Kidney (tissue), 13 donors: ENCODE measurements at regions not wholly inside any gene's neighbourhood (a gene's known extent, or its start where the extent isn't known, plus 50 kb on each side); places are given as distances from the start of the nearest gene placed in this dataset.

ENCODE experiments used
- DNase-seq, 5 donors: peaks; one replicate each; pipeline ENCODE4 v3.0.0-alpha.2; 2013 to 2020
- FAIRE-seq: peaks from 2 replicates; lab custom pipeline; 2012; peaks lifted over from hg19 to GRCh38; lab: Jason Lieb, UNC
- H3K27ac ChIP-seq, 2 donors: one replicate each; pipeline ENCODE4 v1.7.0; 2013; ENCODE audit warnings: low read depth in 2 of 2, low read length in 2 of 2, inconsistent platforms in 1 of 2
- H3K27me3 ChIP-seq: one replicate; pipeline ENCODE4 v1.7.1; 2013; ENCODE audit warnings: low read length, inconsistent platforms; ENCODE audit not compliant: control insufficient read depth, insufficient read depth
- H3K36me3 ChIP-seq, 3 donors: one replicate each; pipeline versions ENCODE4 v1.7.0 to v1.7.1; 2013; ENCODE audit warnings: low read length in 3 of 3, control low read depth in 1 of 3, inconsistent platforms in 1 of 3; ENCODE audit not compliant: insufficient read depth in 3 of 3, control insufficient read depth in 2 of 3
- H3K4me1 ChIP-seq, 3 donors: one replicate each; pipeline versions ENCODE4 v1.7.0 to v1.7.1; 2013; ENCODE audit warnings: low read length in 3 of 3, inconsistent platforms in 1 of 3, low read depth in 1 of 3; ENCODE audit not compliant: control insufficient read depth in 2 of 3, insufficient read depth in 2 of 3
- H3K4me3 ChIP-seq, 3 donors: one replicate each; pipeline versions ENCODE4 v1.7.0 to v1.8.1; 2013; ENCODE audit warnings: low read length in 3 of 3, control low read depth in 1 of 3, inconsistent platforms in 1 of 3
- H3K9ac ChIP-seq, 3 donors: one replicate each; pipeline versions ENCODE4 v1.7.0 to v1.7.1; 2013; ENCODE audit warnings: low read length in 3 of 3, control low read depth in 1 of 3, inconsistent platforms in 1 of 3
- H3K9me3 ChIP-seq, 3 donors: one replicate each; pipeline versions ENCODE4 v1.7.0 to v1.7.1; 2013; ENCODE audit warnings: low read length in 3 of 3, control low read depth in 1 of 3, inconsistent platforms in 1 of 3; ENCODE audit not compliant: control insufficient read depth in 2 of 3, insufficient read depth in 1 of 3
- intact Hi-C: fragments of 100-400 bp; cut with DNase I; formaldehyde crosslinking; loops from one replicate; pipeline ENCODE4 v1.11.1; 2022
- TF ChIP-seq, protein P1 (sequence below): IDR thresholded peaks from 3 replicates; pipeline ENCODE4 v1.5.1; 2012; ENCODE audit warnings: mild to moderate bottlenecking, moderate library complexity, borderline replicate concordance; ENCODE audit not compliant: insufficient read depth; ENCODE audit errors: extremely low read depth
- donor health status: control.
- donor health status: control.
- donor health status: control.
- donor health status: control.
- donor health status: control.
- donor health status: DM: yes; HTN: yes; CAD: no.
- donor health status: Normal renal cell carcinoma (clear cell type).

DNA sequence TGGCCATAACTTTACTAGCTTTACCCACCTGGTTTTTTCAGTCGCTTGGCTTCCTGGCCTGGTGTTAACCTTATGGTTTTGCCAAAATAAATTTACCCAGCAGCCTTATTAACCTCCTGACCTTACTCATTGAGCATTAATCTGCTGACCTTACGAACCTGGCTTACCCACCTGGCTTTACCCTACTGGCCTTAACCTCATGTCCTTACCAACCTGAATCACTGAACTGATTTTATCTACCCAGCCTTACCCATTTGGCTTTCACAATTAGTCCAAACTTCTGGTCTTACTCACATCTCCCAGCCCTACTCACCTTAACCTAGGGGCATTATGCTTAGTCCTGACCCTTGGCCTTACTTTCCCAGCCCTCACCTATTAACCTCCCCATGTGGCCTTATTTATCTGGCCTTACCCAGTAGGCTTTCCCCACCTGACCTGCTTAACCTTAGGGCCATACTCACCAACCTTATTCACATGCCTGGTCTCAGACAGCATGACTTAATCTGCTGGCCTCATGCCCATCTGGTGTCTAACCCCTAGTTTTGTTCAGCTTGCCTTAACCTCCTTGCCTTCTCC is 93.4 kb downstream of the IL12A start:
- Histone ChIP-seq H3K4me3 (no peak overlapping the region), H3K9ac (no peak overlapping the region), H3K9me3 (no peaks in the 10 kb centered on the region), H3K36me3 (no peaks in the 10 kb centered on the region), H3K4me1 (no peaks in the 10 kb centered on the region), H3K27ac (no peak overlapping the region), H3K27me3 (no peaks in the 10 kb centered on the region)
- intact Hi-C loops: no loop called here
- TF ChIP-seq, protein P1, sequence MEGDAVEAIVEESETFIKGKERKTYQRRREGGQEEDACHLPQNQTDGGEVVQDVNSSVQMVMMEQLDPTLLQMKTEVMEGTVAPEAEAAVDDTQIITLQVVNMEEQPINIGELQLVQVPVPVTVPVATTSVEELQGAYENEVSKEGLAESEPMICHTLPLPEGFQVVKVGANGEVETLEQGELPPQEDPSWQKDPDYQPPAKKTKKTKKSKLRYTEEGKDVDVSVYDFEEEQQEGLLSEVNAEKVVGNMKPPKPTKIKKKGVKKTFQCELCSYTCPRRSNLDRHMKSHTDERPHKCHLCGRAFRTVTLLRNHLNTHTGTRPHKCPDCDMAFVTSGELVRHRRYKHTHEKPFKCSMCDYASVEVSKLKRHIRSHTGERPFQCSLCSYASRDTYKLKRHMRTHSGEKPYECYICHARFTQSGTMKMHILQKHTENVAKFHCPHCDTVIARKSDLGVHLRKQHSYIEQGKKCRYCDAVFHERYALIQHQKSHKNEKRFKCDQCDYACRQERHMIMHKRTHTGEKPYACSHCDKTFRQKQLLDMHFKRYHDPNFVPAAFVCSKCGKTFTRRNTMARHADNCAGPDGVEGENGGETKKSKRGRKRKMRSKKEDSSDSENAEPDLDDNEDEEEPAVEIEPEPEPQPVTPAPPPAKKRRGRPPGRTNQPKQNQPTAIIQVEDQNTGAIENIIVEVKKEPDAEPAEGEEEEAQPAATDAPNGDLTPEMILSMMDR: no peak
- no peak for DNase-seq
- no peak for FAIRE-seq

DNA sequence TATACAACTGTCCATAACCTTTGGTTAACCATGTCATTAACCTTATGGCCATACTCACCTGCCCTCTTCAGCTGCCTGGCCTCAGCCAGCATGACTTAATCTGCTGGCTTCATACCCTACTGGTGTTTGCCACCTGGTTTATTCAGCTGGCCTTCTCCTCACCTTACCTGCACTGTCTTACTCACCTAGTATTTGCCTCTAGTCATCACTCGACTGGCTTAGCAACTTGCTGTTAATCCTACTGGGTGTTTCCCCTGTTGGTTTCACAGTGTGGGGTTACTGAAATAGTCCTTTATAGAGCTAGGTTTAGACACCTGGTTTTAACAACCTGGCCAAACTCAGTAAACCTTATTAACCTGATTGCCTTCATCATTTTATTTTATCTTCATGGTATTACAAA is 96.4 kb downstream of the IL12A start:
- no peak overlapping the region for H3K9ac ChIP-seq
- H3K27me3 ChIP-seq: no peaks in the 10 kb centered on the region
- no peak overlapping the region for H3K27ac ChIP-seq
- H3K36me3 ChIP-seq: no peaks in the 10 kb centered on the region
- FAIRE-seq (no peak), DNase-seq (no peak)
- intact Hi-C loops: no loop called here
- no peaks in the 10 kb centered on the region for H3K9me3 ChIP-seq
- no peaks in the 10 kb centered on the region for H3K4me1 ChIP-seq
- TF ChIP-seq, protein P1: no peak
- H3K4me3 ChIP-seq: no peak overlapping the region

DNA sequence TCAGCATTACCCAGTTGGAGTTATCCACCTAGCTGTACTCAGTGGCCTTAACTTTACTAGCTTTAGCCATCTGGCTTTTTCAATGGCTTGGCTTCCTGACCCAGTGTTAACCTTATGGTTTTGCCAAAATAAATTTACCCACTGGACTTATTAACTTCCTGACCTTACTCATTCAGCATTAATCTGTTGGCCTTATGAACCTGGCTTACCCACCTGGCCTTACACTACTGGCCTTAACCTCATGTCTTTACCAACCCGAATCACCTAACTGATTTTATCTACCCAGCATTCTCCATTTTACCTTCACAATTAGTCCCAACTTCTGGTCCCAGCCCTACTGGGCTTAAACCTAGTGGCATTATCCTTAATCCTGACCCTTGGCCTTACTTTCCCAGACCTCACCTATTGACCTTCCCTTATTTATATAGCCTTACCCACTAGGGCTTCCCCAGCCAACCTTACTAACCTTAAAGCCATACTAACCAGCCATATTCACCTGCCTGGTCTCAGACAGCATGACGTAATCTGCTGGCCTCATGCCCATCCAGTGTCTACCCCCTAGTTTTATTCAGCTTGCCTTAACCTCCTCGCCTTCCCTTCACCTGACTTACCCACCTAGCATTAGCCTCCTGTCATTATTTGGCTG is 100.0 kb downstream of the IL12A start:
- Histone ChIP-seq H3K4me3 (no peak overlapping the region), H3K9ac (no peak overlapping the region), H3K27ac (no peak overlapping the region), H3K4me1 (no peaks in the 10 kb centered on the region), H3K27me3 (no peaks in the 10 kb centered on the region), H3K36me3 (no peaks in the 10 kb centered on the region), H3K9me3 (no peaks in the 10 kb centered on the region)
- FAIRE-seq (no peak), DNase-seq (no peak)
- intact Hi-C loops: no loop called here
- TF ChIP-seq, protein P1: no peak
